Gastrocnemius medialis (tissue), 4 donors: ENCODE measurements at regions not wholly inside any gene's neighbourhood (a gene's known extent, or its start where the extent isn't known, plus 50 kb on each side); places are given as distances from the start of the nearest gene placed in this dataset.

Experiments
- CTCF ChIP-seq, 5 experiments: fragments of 450-650 bp in 3 of 5; fragments of 200-600 bp in 2 of 5; sonication (generic) in 2 of 5; IDR thresholded peaks in 4 of 5; conservative IDR thresholded peaks in 1 of 5; 1 replicate in 4 of 5; 2 replicates in 1 of 5; pipeline ENCODE4 v1.5.1; 2016 to 2019; ENCODE audit warnings: antibody characterized with exemption in 5 of 5, mild to moderate bottlenecking in 3 of 5, moderate library complexity in 3 of 5
- POLR2A ChIP-seq, 2 donors: fragments of 450-650 bp; IDR thresholded peaks; one replicate each; pipeline ENCODE4 v1.6.1; 2017; ENCODE audit warnings: antibody characterized with exemption in 2 of 2, mild to moderate bottlenecking in 2 of 2, moderate library complexity in 2 of 2

- TF ChIP-seq POLR2A (IDR thresholded peaks at IDR 0.05) = no peak
- TF ChIP-seq CTCF (IDR thresholded peaks at IDR 0.05 in 4 of 5, conservative IDR thresholded peaks at IDR 0.05 in 1 of 5) = no peak
Observed at GRCh38 chr14:86521031-86521730, 991.2 kb downstream of the FLRT2 start.
